ENCODE measurements at regions not wholly inside any gene's neighbourhood (a gene's known extent, or its start where the extent isn't known, plus 50 kb on each side); places are given as distances from the start of the nearest gene placed in this dataset.
"Not testable (repeated sequence)": the region's sequence is repeated elsewhere in the genome, so short reads cannot be mapped to it uniquely, and the experiment has no call there.

GRCh38 chr7:55723621-55723941, 139.0 kb downstream of the SEPTIN14 start:
- Histone ChIP-seq H3K27ac (no peak overlapping the region), H3K4me3 (no peak overlapping the region)
- DNase-seq (ENCODE audit: low spot score) = no peak
- no peak for TF ChIP-seq CTCF (IDR thresholded peaks at IDR 0.05)

- not testable (repeated sequence) for H3K27ac ChIP-seq; H3K4me3 ChIP-seq; DNase-seq (ENCODE audit: low spot score)
Observed at GRCh38 chr7:55722874-55723620, 139.5 kb downstream of the SEPTIN14 start.

- not testable (repeated sequence) for DNase-seq (ENCODE audit: low spot score); H3K4me3 ChIP-seq; H3K27ac ChIP-seq
Observed at GRCh38 chr7:55721004-55721403, 141.5 kb downstream of the SEPTIN14 start.

DNA sequence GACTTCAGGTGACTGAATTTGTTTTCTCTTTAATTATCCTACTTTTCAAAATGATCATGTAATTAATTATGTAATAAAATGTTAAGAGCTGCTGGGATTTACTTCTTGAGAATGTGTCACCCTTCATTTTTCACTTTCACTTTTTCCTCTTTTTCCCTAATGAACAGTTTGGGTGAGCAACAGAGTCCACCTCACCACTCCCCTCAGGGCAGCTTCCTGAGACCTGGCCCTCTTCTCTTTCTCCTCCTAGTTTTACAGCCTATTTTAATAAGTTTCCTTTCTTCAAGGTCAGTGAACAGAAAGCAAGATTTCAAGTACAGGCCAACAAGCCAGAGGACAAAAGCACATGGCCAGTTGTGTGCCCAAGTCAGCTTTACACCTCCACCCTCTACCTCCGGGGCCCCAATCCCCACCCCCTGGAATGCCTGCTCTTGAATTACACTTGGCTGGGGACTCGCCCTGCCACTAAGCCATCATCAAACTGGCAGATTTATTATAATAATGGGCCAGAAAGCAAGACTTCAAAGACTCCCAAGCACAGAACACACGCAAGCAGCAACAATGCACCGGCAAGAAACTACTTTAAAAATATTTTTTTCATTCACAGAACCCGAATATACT, 143.1 kb upstream of the VOPP1 start:
- not testable (repeated sequence) for DNase-seq (ENCODE audit: low spot score); H3K4me3 ChIP-seq; H3K27ac ChIP-seq

DNA sequence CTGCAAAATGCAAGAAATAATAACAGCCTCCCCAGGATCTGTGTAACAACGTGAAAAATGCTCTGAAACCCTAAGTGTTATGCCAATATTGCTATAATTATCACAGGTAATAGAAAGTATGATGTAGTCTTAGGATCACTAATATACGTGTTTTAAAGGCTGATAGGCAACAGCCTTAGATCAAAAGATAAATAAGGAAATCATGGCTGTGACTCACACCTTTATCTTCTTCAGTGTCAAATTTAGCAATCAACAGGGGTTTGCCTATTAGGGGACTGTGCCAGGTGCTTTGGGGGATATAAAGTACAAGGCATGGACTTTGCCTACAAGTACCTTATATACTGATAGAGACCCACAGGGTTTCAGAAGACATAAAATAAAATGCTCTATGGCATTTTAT, 142.1 kb upstream of the VOPP1 start:
- not testable (repeated sequence) for H3K4me3 ChIP-seq; DNase-seq (ENCODE audit: low spot score); H3K27ac ChIP-seq

DNA sequence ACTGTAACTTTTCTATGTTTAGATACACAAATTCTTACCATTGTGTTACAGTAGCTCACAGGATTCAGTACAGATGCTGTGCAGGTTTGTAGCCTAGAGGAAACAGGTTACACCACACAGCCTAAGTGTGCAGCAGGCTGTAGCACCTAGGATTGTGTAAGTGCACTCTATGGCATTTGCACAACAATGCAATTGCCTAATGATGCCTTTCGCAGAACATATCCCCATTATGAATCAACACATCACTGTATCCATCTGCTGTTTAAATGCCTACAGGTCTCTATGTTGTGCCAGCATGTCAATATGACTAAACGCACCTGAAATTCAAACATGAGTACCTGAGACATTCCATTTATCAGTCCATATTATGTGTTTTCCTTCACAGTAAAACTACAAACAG, 138.0 kb upstream of the VOPP1 start:
- not testable (repeated sequence) for DNase-seq (ENCODE audit: low spot score); H3K27ac ChIP-seq; H3K4me3 ChIP-seq

DNA sequence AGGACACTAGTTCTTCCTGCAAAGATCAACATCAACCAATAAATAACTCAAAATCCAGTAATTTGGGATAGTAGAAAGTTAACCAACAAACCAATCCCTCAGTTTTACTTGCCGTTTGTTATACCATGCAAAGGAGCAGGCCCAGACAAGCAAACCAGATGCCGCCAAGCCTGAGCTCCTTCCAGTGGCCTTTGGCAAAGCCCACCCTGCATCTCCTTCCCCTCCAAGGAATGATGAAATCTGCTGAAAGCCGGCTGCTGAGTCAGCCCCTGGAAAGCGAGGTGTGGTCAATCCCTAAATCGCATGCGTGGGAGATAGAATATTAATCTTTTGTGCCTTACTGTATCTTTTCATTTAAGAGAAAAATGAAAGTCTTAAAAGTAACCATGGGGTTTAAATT, 135.7 kb upstream of the VOPP1 start:
- not testable (repeated sequence) for DNase-seq (ENCODE audit: low spot score); H3K4me3 ChIP-seq; H3K27ac ChIP-seq

- not testable (repeated sequence) for H3K4me3 ChIP-seq; DNase-seq (ENCODE audit: low spot score); H3K27ac ChIP-seq
Observed at GRCh38 chr7:55707410-55707809, 135.1 kb upstream of the VOPP1 start.

DNA sequence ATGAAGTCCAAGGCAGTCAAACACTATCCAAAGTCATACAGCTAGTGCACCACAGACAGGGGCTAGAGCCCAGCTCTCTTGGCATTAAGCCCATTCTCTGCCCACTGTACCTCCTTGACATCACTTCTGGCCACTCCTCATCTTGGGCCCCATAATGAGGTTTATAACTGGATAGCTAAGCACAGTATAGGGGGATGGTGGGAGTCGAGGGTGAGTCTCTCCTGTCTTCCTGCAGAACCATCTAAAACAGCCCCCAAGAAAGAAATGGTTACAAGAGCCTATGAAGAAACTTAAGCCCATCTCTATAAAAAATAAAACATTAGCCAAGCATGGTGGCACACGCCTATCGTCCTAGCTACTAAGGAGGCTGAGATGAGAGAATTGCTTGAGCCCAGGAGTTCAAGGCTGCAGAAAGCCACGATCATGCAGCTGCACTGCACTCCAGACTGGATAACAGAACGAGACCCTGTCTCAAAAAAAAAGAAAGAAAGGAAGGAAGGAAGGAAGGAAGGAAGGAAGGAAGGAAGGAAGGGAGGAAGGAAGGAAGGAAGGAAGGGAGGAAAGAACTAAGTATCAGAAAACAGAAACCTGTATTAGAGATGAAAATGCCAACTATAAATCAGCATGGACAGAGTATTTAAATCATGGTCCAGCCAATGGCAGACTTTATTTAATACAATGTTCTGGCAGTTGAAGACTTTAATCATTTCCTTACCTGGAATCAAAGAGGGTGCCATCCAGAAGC, 134.3 kb upstream of the VOPP1 start:
- not testable (repeated sequence) for H3K27ac ChIP-seq; DNase-seq (ENCODE audit: low spot score); H3K4me3 ChIP-seq

DNA sequence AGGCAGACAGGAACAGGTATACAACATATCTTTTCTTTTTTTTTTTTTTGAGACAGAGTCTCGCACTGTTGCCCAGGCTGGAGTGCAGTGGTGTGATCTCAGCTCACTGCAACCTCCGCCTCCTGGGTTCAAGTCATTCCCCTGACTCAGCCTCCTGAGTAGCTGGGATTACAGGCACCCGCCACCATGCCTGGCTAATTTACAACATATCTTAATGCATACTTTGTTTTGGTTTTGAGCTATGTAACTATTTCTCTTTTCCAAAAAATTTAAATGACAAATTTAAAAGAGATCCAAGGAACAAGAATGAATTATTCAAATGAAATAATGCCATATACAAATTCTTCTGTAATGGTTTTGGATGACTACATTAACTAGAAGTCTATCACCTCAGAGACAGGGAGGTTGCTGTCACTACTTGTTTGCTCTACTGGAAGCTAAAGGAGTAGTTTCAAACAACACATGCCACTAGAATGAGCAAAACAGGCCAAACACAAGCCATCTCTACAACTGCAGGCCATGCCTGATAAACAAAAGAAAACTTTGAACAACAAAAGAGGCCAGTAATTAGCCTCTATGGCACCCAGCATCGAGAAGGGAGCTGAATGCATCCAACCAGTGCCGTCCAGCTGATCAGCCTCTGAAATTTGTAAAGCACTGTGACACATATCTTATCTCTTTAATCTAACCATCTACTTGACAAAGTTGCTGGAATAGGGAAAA, 133.6 kb upstream of the VOPP1 start:
- H3K27ac ChIP-seq; H3K4me3 ChIP-seq; DNase-seq (ENCODE audit: low spot score): not testable (repeated sequence)

GRCh38 chr7:55702831-55703230, 130.5 kb upstream of the VOPP1 start:
- H3K27ac ChIP-seq; DNase-seq (ENCODE audit: low spot score): not testable (repeated sequence)

GRCh38 chr7:55699450-55699842, 127.1 kb upstream of the VOPP1 start:
- DNase-seq (ENCODE audit: low spot score); H3K27ac ChIP-seq; H3K4me3 ChIP-seq: not testable (repeated sequence)

More at GRCh38 chr7:55702831-55703230, 130.5 kb upstream of the VOPP1 start:
- not testable (repeated sequence) for H3K4me3 ChIP-seq

GRCh38 chr7:55698607-55699449, 126.5 kb upstream of the VOPP1 start:
- DNase-seq (ENCODE audit: low spot score); H3K4me3 ChIP-seq; H3K27ac ChIP-seq: not testable (repeated sequence)

GRCh38 chr7:55695893-55696701, 123.8 kb upstream of the VOPP1 start:
- DNase-seq (ENCODE audit: low spot score); H3K27ac ChIP-seq; H3K4me3 ChIP-seq: not testable (repeated sequence)

GRCh38 chr7:55694484-55694883, 122.2 kb upstream of the VOPP1 start:
- not testable (repeated sequence) for DNase-seq (ENCODE audit: low spot score); H3K27ac ChIP-seq; H3K4me3 ChIP-seq
